Suprapubic skin (tissue), 4 donors: ENCODE measurements at regions not wholly inside any gene's neighbourhood (a gene's known extent, or its start where the extent isn't known, plus 50 kb on each side); places are given as distances from the start of the nearest gene placed in this dataset.

ENCODE experiments used
- DNase-seq, 2 donors: peaks; one replicate each; pipeline ENCODE4 v3.0.0-alpha.2; 2019; ENCODE audit warnings: low spot score in 2 of 2
- H3K27ac ChIP-seq: fragments of 200-600 bp; sonication (generic); one replicate; pipeline ENCODE4 v1.5.1; 2019
- H3K27me3 ChIP-seq: fragments of 200-600 bp; sonication (generic); one replicate; pipeline ENCODE4 v1.5.1; 2019
- H3K36me3 ChIP-seq: fragments of 200-600 bp; sonication (generic); one replicate; pipeline ENCODE4 v1.5.1; 2019
- H3K4me1 ChIP-seq: fragments of 200-600 bp; sonication (generic); one replicate; pipeline ENCODE4 v1.5.1; 2019
- H3K4me3 ChIP-seq: fragments of 200-600 bp; sonication (generic); one replicate; pipeline ENCODE4 v1.5.1; 2019; ENCODE audit warnings: mild to moderate bottlenecking
- H3K9me3 ChIP-seq: fragments of 200-600 bp; sonication (generic); one replicate; pipeline ENCODE4 v1.5.1; 2019
- CTCF ChIP-seq, 2 donors: fragments of 200-600 bp in 1 of 2; fragments of 450-650 bp in 1 of 2; sonication (generic) in 1 of 2; IDR thresholded peaks; one replicate each; pipeline ENCODE4 v1.5.1; 2016 to 2019; ENCODE audit warnings: antibody characterized with exemption in 2 of 2, mild to moderate bottlenecking in 1 of 2, moderate library complexity in 1 of 2
- EP300 ChIP-seq: sonication (generic); formaldehyde crosslinking; IDR thresholded peaks from one replicate; pipeline ENCODE4 v1.6.1; 2017; ENCODE audit warnings: antibody characterized with exemption
- POLR2A ChIP-seq, 2 donors: fragments of 450-650 bp; IDR thresholded peaks; one replicate each; pipeline ENCODE4 v1.6.1; 2017; ENCODE audit warnings: antibody characterized with exemption in 2 of 2, mild to moderate bottlenecking in 2 of 2, moderate library complexity in 2 of 2
- POLR2AphosphoS5 ChIP-seq, 3 donors: sonication (generic); formaldehyde crosslinking; IDR thresholded peaks; one replicate each; pipeline ENCODE4 v1.6.1; 2017; ENCODE audit warnings: antibody characterized with exemption in 3 of 3
- WGBS: methylation state at CpG from one replicate; pipeline ENCODE4 v1.1.5; 2018; 5-methylcytosine and 5-hydroxymethylcytosine counted together

- 88% methylated on average over 6 of the region's 6 CpGs for WGBS
These were observed 190.9 kb upstream of the COPS8 start for GRCh38 chr2:236894791-236895190.

GRCh38 chr2:236895497-236895896, 190.2 kb upstream of the COPS8 start:
- WGBS = 93% methylated on average over 3 of the region's 3 CpGs
- DNase-seq = no peak
- H3K4me1 ChIP-seq = no peaks in the 10 kb centered on the region
- TF ChIP-seq EP300 (no peak), CTCF (IDR thresholded peaks at IDR 0.05) (no peak), POLR2AphosphoS5 (IDR thresholded peaks at IDR 0.05) (no peak), POLR2A (IDR thresholded peaks at IDR 0.05) (no peak)
- no peak overlapping the region for H3K27ac ChIP-seq
- H3K4me3 ChIP-seq = no peak overlapping the region
- no peaks in the 10 kb centered on the region for H3K9me3 ChIP-seq
- no peaks in the 10 kb centered on the region for H3K36me3 ChIP-seq
- no peaks in the 10 kb centered on the region for H3K27me3 ChIP-seq

More at GRCh38 chr2:236894791-236895190, 190.9 kb upstream of the COPS8 start:
- DNase-seq = no peak
- Histone ChIP-seq H3K27ac (no peak overlapping the region), H3K9me3 (no peaks in the 10 kb centered on the region), H3K4me3 (no peak overlapping the region), H3K36me3 (no peaks in the 10 kb centered on the region), H3K27me3 (no peaks in the 10 kb centered on the region), H3K4me1 (no peaks in the 10 kb centered on the region)
- TF ChIP-seq POLR2AphosphoS5 (IDR thresholded peaks at IDR 0.05) (no peak), CTCF (IDR thresholded peaks at IDR 0.05) (no peak), EP300 (no peak), POLR2A (IDR thresholded peaks at IDR 0.05) (no peak)

GRCh38 chr2:236896688-236897087, 189.0 kb upstream of the COPS8 start:
- DNase-seq = no peak
- Histone ChIP-seq H3K9me3 (no peaks in the 10 kb centered on the region), H3K36me3 (no peaks in the 10 kb centered on the region), H3K4me3 (no peak overlapping the region), H3K27ac (no peak overlapping the region), H3K27me3 (no peaks in the 10 kb centered on the region), H3K4me1 (no peaks in the 10 kb centered on the region)
- 75% methylated on average over 5 of the region's 5 CpGs for WGBS
- TF ChIP-seq POLR2AphosphoS5 (IDR thresholded peaks at IDR 0.05) (no peak), POLR2A (IDR thresholded peaks at IDR 0.05) (no peak), CTCF (IDR thresholded peaks at IDR 0.05) (no peak), EP300 (no peak)

- H3K9me3 ChIP-seq = no peaks in the 10 kb centered on the region
- 79% methylated on average over 6 of the region's 6 CpGs for WGBS
- H3K27ac ChIP-seq = no peak overlapping the region
- no peaks in the 10 kb centered on the region for H3K4me1 ChIP-seq
- TF ChIP-seq POLR2A (IDR thresholded peaks at IDR 0.05) = no peak
- no peak for TF ChIP-seq EP300
- TF ChIP-seq CTCF (IDR thresholded peaks at IDR 0.05) = no peak
- TF ChIP-seq POLR2AphosphoS5 (IDR thresholded peaks at IDR 0.05) = no peak
- no peaks in the 10 kb centered on the region for H3K36me3 ChIP-seq
- peaks cover 3% of the 10 kb centered on the region for H3K27me3 ChIP-seq
- H3K4me3 ChIP-seq = no peak overlapping the region
- no peak for DNase-seq
These were observed 186.5 kb upstream of the COPS8 start for GRCh38 chr2:236899146-236899545.

GRCh38 chr2:236899950-236900640, 185.6 kb upstream of the COPS8 start:
- Histone ChIP-seq H3K27me3 (peaks cover 3% of the 10 kb centered on the region), H3K36me3 (no peaks in the 10 kb centered on the region), H3K4me1 (no peaks in the 10 kb centered on the region), H3K4me3 (no peak overlapping the region), H3K9me3 (no peaks in the 10 kb centered on the region), H3K27ac (no peak overlapping the region)
- no peak for DNase-seq
- TF ChIP-seq POLR2AphosphoS5 (IDR thresholded peaks at IDR 0.05) = no peak
- no peak for TF ChIP-seq CTCF (IDR thresholded peaks at IDR 0.05)
- no peak for TF ChIP-seq POLR2A (IDR thresholded peaks at IDR 0.05)
- TF ChIP-seq EP300 = no peak
- 66% methylated on average over 6 of the region's 6 CpGs for WGBS
